Gastroesophageal sphincter (tissue), 3 donors: ENCODE measurements at regions not wholly inside any gene's neighbourhood (a gene's known extent, or its start where the extent isn't known, plus 50 kb on each side); places are given as distances from the start of the nearest gene placed in this dataset.

ENCODE experiments used
- CTCF ChIP-seq, 4 experiments: fragments of 200-600 bp in 2 of 4; fragments of 450-650 bp in 2 of 4; sonication (generic) in 1 of 4; IDR thresholded peaks; one replicate each; pipeline ENCODE4 v1.5.1; 2017 to 2019; ENCODE audit warnings: antibody characterized with exemption in 4 of 4, mild to moderate bottlenecking in 2 of 4, moderate library complexity in 2 of 4
- POLR2A ChIP-seq, 2 donors: fragments of 450-650 bp; IDR thresholded peaks; one replicate each; pipeline ENCODE4 v1.6.1; 2017; ENCODE audit warnings: antibody characterized with exemption in 2 of 2, mild to moderate bottlenecking in 2 of 2, moderate library complexity in 1 of 2
- POLR2AphosphoS5 ChIP-seq: sonication (generic); formaldehyde crosslinking; IDR thresholded peaks from one replicate; pipeline ENCODE4 v1.6.1; 2017; ENCODE audit warnings: antibody characterized with exemption

DNA sequence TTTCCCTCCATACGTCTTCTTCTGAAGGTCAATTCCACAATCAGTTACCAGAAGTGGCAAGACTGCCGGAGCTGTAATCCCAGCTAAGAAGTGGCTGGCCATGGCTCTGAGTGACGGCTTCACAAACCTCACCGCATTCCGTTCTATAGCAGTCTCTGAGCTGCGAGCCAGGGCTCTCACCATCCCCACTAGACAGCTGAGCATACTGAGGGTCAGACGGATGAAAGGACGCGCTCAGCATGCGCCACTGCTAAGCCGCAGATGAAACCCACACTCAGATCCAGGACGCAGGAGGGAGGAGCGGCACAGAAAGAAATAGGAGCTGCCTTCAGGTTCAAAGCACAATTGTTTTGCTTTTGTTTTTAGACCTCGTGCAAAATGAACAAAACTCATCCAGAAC, 97.9 kb downstream of the ANKRD60 start:
- TF ChIP-seq POLR2A (IDR thresholded peaks at IDR 0.05) = no peak
- no peak for TF ChIP-seq POLR2AphosphoS5
- TF ChIP-seq CTCF (IDR thresholded peaks at IDR 0.05) = no peak
